ENCODE measurements at regions not wholly inside any gene's neighbourhood (a gene's known extent, or its start where the extent isn't known, plus 50 kb on each side); places are given as distances from the start of the nearest gene placed in this dataset.

DNA sequence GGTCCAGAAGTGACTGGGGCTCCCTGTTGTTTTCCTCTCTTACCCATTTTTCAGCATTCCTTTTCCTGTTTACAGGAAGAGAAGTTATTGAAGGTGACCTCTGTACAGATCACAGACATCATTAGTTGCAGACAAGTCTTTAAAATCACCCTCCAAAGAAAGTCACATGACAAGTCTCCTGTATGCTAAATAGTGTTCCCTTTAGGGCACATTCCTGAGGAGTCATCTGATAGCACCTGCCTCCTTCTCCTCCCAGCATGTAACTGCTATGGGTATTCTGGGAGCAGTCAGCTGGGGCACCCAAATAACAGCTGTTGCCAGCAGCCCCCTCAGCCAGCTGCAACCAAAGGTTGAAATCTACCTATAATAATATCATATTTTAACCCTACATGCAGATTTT lies 200.6 kb downstream of the PTGER3 start:
- no peaks in the 10 kb centered on the region for H3K4me1 ChIP-seq
- intact Hi-C loops (cut with DNase I; ENCODE audit: low total_unique reads): no loop called here
- no peaks in the 10 kb centered on the region for H3K9me3 ChIP-seq
- no peaks in the 10 kb centered on the region for H3K36me3 ChIP-seq
- no peak overlapping the region for H3K4me3 ChIP-seq
- TF ChIP-seq, protein P1, sequence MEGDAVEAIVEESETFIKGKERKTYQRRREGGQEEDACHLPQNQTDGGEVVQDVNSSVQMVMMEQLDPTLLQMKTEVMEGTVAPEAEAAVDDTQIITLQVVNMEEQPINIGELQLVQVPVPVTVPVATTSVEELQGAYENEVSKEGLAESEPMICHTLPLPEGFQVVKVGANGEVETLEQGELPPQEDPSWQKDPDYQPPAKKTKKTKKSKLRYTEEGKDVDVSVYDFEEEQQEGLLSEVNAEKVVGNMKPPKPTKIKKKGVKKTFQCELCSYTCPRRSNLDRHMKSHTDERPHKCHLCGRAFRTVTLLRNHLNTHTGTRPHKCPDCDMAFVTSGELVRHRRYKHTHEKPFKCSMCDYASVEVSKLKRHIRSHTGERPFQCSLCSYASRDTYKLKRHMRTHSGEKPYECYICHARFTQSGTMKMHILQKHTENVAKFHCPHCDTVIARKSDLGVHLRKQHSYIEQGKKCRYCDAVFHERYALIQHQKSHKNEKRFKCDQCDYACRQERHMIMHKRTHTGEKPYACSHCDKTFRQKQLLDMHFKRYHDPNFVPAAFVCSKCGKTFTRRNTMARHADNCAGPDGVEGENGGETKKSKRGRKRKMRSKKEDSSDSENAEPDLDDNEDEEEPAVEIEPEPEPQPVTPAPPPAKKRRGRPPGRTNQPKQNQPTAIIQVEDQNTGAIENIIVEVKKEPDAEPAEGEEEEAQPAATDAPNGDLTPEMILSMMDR (IDR thresholded peaks at IDR 0.05): no peak
- TF ChIP-seq POLR2A (IDR thresholded peaks at IDR 0.05) (no peak), EP300 (IDR thresholded peaks at IDR 0.05; ENCODE audit: low read depth) (no peak), POLR2AphosphoS5 (IDR thresholded peaks at IDR 0.05) (no peak)
- in situ Hi-C loops (cut with MboI; ENCODE audit: low pct_ligation_motif_present in 1 of 4, low pct_unique_long_range_greater_than_20kb in 1 of 4, low sequenced_read_pairs in 3 of 4): no loop called here
- no peaks in the 10 kb centered on the region for H3K27me3 ChIP-seq
- no peak for DNase-seq
- H3K27ac ChIP-seq: no peak overlapping the region

DNA sequence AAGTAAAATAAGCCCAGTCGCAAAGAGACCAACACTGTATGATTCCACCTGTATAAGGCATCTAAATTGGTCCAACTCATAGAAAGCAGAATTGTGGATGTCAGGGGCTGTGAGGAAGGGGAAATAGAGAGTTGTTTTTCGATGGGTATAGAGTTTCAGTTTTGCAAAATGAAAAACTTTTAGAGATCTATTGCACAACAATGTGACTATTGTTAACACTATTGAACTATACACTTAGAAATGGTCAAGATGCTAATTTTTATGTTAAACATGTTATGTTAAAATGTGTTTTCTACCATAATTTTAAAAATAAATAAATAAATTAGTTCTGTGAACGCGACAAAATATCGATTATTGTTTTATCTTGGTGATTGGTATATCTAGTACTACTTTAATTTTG lies 192.4 kb downstream of the PTGER3 start:
- in situ Hi-C loops (cut with MboI; ENCODE audit: low pct_ligation_motif_present in 1 of 4, low pct_unique_long_range_greater_than_20kb in 1 of 4, low sequenced_read_pairs in 3 of 4) (no loop called here), intact Hi-C loops (cut with DNase I; ENCODE audit: low total_unique reads) (no loop called here)
- TF ChIP-seq POLR2A (IDR thresholded peaks at IDR 0.05) (no peak), POLR2AphosphoS5 (IDR thresholded peaks at IDR 0.05) (no peak), EP300 (IDR thresholded peaks at IDR 0.05; ENCODE audit: low read depth) (no peak)
- TF ChIP-seq, protein P1 (IDR thresholded peaks at IDR 0.05): no peak

DNA sequence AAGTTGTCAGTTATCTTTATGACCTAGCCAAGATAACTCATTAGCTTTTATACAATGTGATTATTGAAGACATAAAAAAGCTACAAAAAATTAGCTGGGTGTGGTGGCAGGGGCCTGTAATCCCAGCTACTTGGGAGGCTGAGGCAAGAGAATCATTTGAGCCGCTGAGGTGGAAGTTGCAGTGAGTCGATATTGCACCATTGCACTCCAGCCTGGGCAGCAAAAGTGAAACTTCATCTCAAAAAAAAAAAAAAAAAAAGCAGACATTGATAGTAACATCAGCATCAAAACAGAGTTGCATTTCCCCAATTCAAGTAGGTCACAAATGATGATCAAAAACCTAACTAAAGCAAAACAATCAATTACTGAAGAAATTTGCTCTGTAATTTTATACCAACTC lies 191.4 kb downstream of the PTGER3 start:
- no peak overlapping the region for H3K27ac ChIP-seq
- intact Hi-C loops (cut with DNase I; ENCODE audit: low total_unique reads): no loop called here
- H3K4me3 ChIP-seq: no peak overlapping the region
- TF ChIP-seq POLR2A (IDR thresholded peaks at IDR 0.05): no peak
- TF ChIP-seq, protein P1 (IDR thresholded peaks at IDR 0.05): no peak
- no peak for TF ChIP-seq EP300 (IDR thresholded peaks at IDR 0.05; ENCODE audit: low read depth)
- H3K27me3 ChIP-seq: no peaks in the 10 kb centered on the region
- H3K4me1 ChIP-seq: no peaks in the 10 kb centered on the region
- no peaks in the 10 kb centered on the region for H3K36me3 ChIP-seq
- H3K9me3 ChIP-seq: no peaks in the 10 kb centered on the region
- DNase-seq: no peak
- in situ Hi-C loops (cut with MboI; ENCODE audit: low pct_ligation_motif_present in 1 of 4, low pct_unique_long_range_greater_than_20kb in 1 of 4, low sequenced_read_pairs in 3 of 4): no loop called here
- 81% methylated on average over 2 of the region's 2 CpGs; no CpG with 5 or more reads in 1 of the 2 donors for WGBS, 2 donors (ENCODE audit: low coverage in 1 of 2)

More for the DNA sequence above, 192.4 kb downstream of the PTGER3 start:
- Histone ChIP-seq H3K4me1 (no peaks in the 10 kb centered on the region), H3K27ac (no peak overlapping the region), H3K27me3 (no peaks in the 10 kb centered on the region), H3K4me3 (no peak overlapping the region), H3K9me3 (no peaks in the 10 kb centered on the region), H3K36me3 (no peaks in the 10 kb centered on the region)
- no peak for DNase-seq
- 70 to 74% methylated on average over 5 of the region's 5 CpGs for WGBS, 2 donors (ENCODE audit: low coverage in 1 of 2)

DNA sequence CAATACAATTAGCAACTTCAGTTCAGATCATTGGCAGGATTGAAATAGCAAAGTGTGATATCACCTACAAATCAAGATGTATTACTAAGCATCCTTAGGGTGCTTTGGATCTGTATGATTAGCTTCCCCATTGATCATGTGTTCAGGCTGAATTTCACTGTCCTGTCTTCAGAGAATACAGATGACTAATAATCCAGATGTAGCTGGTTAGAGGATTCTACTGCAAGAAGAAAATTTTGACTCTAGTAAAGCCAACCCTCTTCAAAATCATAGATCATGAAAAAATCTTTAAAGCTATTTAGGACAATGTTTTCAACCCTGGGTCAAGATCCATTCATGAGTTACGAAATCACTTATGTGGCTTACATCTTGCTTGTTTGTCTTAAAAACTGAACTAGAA lies 184.4 kb downstream of the PTGER3 start:
- Histone ChIP-seq H3K4me1 (no peaks in the 10 kb centered on the region), H3K27ac (no peak overlapping the region), H3K4me3 (no peak overlapping the region), H3K9me3 (no peaks in the 10 kb centered on the region), H3K27me3 (no peaks in the 10 kb centered on the region), H3K36me3 (no peaks in the 10 kb centered on the region)
- WGBS, 2 donors (ENCODE audit: low coverage in 1 of 2): 71 to 84% methylated on average over 1 of the region's 1 CpG
- intact Hi-C loops (cut with DNase I; ENCODE audit: low total_unique reads): no loop called here
- TF ChIP-seq POLR2AphosphoS5 (IDR thresholded peaks at IDR 0.05): no peak
- TF ChIP-seq, protein P1 (IDR thresholded peaks at IDR 0.05): no peak
- TF ChIP-seq POLR2A (IDR thresholded peaks at IDR 0.05): no peak
- no peak for TF ChIP-seq EP300 (IDR thresholded peaks at IDR 0.05; ENCODE audit: low read depth)
- no peak for DNase-seq
- in situ Hi-C loops (cut with MboI; ENCODE audit: low pct_ligation_motif_present in 1 of 4, low pct_unique_long_range_greater_than_20kb in 1 of 4, low sequenced_read_pairs in 3 of 4): no loop called here
